Endothelial cell of umbilical vein (primary cell): ENCODE measurements at regions not wholly inside any gene's neighbourhood (a gene's known extent, or its start where the extent isn't known, plus 50 kb on each side); places are given as distances from the start of the nearest gene placed in this dataset.

ENCODE experiments used
- BruUV-seq: library from RNA; stranded (reverse); fragments of 400-500 nt; replicated peaks from 2 replicates; lab custom pipeline; 2021; lab: Mats Ljungman, UMichigan
- CTCF ChIA-PET: fragments of 300-600, 350-600 bp; sonication (Branson Sonifier 250); formaldehyde crosslinking; loops from one replicate; lab custom pipeline; 2021; ENCODE audit warnings: antibody characterized with exemption, inconsistent platforms; lab: Charles Lee
- POLR2A ChIA-PET: fragments of 300-600, 350-600 bp; sonication (Branson Sonifier 250); formaldehyde crosslinking; loops from one replicate; lab custom pipeline; 2021; ENCODE audit warnings: antibody characterized with exemption, inconsistent platforms; lab: Charles Lee
- DNase-seq: peaks from one replicate; pipeline ENCODE4 v3.0.0-alpha.2; 2011; ENCODE audit warnings: low read depth, low spot score
- FAIRE-seq: peaks from 2 replicates; lab custom pipeline; 2011; peaks lifted over from hg19 to GRCh38; lab: Jason Lieb, UNC
- H2AFZ ChIP-seq: 2 replicates; pipeline ENCODE4 v1.6.0; 2012; ENCODE audit warnings: low read depth, low read length, control low read depth, inconsistent platforms
- H3K27ac ChIP-seq: 2 replicates; pipeline ENCODE4 v1.5.1; 2011; ENCODE audit warnings: low read depth, mild to moderate bottlenecking, control low read depth, low read length, moderate library complexity; ENCODE audit not compliant: insufficient read depth
- H3K27me3 ChIP-seq, 2 experiments: 2 replicates each; pipeline versions ENCODE4 v1.6.0 to v1.6.1; 2011; ENCODE audit warnings: low read length in 2 of 2, mixed read lengths in 1 of 2; ENCODE audit not compliant: control insufficient read depth in 2 of 2, insufficient read depth in 2 of 2
- H3K36me3 ChIP-seq, 2 experiments: 2 replicates in 1 of 2; 3 replicates in 1 of 2; pipeline ENCODE4 v1.5.1; 2011; ENCODE audit warnings: low read length in 2 of 2, mild to moderate bottlenecking in 1 of 2, moderate library complexity in 1 of 2; ENCODE audit not compliant: control insufficient read depth in 2 of 2, insufficient read depth in 2 of 2; ENCODE audit errors: extremely low read depth in 1 of 2
- H3K4me1 ChIP-seq: 3 replicates; pipeline ENCODE4 v1.5.1; 2011; ENCODE audit warnings: mild to moderate bottlenecking, low read length; ENCODE audit not compliant: control insufficient read depth, insufficient read depth; ENCODE audit errors: extremely low read depth
- H3K4me2 ChIP-seq: 2 replicates; pipeline ENCODE4 v1.6.1; 2011; ENCODE audit warnings: low read length, control low read depth, mixed read lengths; ENCODE audit not compliant: insufficient read depth
- H3K4me3 ChIP-seq, 3 experiments: fragments of 200-600 bp in 1 of 3; sonication (generic), shearing (Covaris generic) in 1 of 3; replicated peaks in 1 of 3; 2 replicates each; pipeline ENCODE4 v1.5.1; 2011 to 2016; ENCODE audit warnings: control low read depth in 3 of 3, low read length in 3 of 3, mild to moderate bottlenecking in 2 of 3, inconsistent platforms in 1 of 3, low read depth in 1 of 3, moderate library complexity in 1 of 3; ENCODE audit not compliant: insufficient read depth in 1 of 3
- H3K79me2 ChIP-seq: 2 replicates; pipeline ENCODE4 v1.6.0; 2012; ENCODE audit warnings: low read length, inconsistent platforms; ENCODE audit not compliant: control insufficient read depth, insufficient read depth
- H3K9ac ChIP-seq: replicated peaks from 2 replicates; pipeline ENCODE3; 2011; ENCODE audit warnings: low read length, control low read depth; ENCODE audit not compliant: insufficient read depth; ENCODE audit errors: extremely low read depth
- H3K9me1 ChIP-seq: replicated peaks from 3 replicates; pipeline ENCODE4 v1.6.0; 2011; ENCODE audit warnings: mild to moderate bottlenecking, low read length; ENCODE audit not compliant: control insufficient read depth, insufficient read depth; ENCODE audit errors: extremely low read depth
- H3K9me3 ChIP-seq: replicated peaks from 2 replicates; pipeline ENCODE4 v1.5.1; 2012; ENCODE audit warnings: low read length, inconsistent platforms; ENCODE audit not compliant: control insufficient read depth, insufficient read depth
- H4K20me1 ChIP-seq: replicated peaks from 2 replicates; pipeline ENCODE3; 2011; ENCODE audit warnings: mild to moderate bottlenecking, low read length; ENCODE audit not compliant: control insufficient read depth, insufficient read depth; ENCODE audit errors: extremely low read depth
- EZH2 ChIP-seq: IDR thresholded peaks from 2 replicates; pipeline ENCODE4 v1.6.1; 2012; ENCODE audit warnings: borderline replicate concordance, low read depth, mild to moderate bottlenecking, moderate library complexity, low read length, inconsistent platforms; ENCODE audit not compliant: severe bottlenecking
- FOS ChIP-seq: IDR thresholded peaks from 2 replicates; pipeline ENCODE4 v1.6.1; 2011; ENCODE audit warnings: mild to moderate bottlenecking, low read length, moderate library complexity, borderline replicate concordance; ENCODE audit not compliant: insufficient read depth
- GATA2 ChIP-seq: IDR thresholded peaks from 2 replicates; pipeline ENCODE4 v1.7.0; 2011; ENCODE audit warnings: low read depth, mild to moderate bottlenecking, moderate library complexity, mixed read lengths, low read length; ENCODE audit not compliant: insufficient read length, insufficient read depth
- JUN ChIP-seq: IDR thresholded peaks from 2 replicates; pipeline ENCODE4 v1.6.1; 2011; ENCODE audit warnings: borderline replicate concordance, low read depth; ENCODE audit not compliant: insufficient read length, insufficient read depth
- MYC ChIP-seq: IDR thresholded peaks from one replicate; pipeline ENCODE4 v1.6.1; 2011; ENCODE audit warnings: mild to moderate bottlenecking, low read depth, low read length
- POLR2A ChIP-seq: IDR thresholded peaks from 2 replicates; pipeline ENCODE4 v1.6.1; 2012; ENCODE audit warnings: low read depth, mild to moderate bottlenecking, control low read depth, low read length
- POLR2AphosphoS5 ChIP-seq: IDR thresholded peaks from 2 replicates; pipeline ENCODE4 v1.6.1; 2012; ENCODE audit warnings: low read depth, mild to moderate bottlenecking, control low read depth, low read length, moderate library complexity; ENCODE audit not compliant: insufficient read depth
- dilution Hi-C: fragments of 300-500 bp; cut with MboI; formaldehyde crosslinking; loops from one replicate; pipeline ENCODE4 v1.15.0; 2019; ENCODE audit warnings: low sequenced_read_pairs; ENCODE audit not compliant: extremely low pct_ligation_motif_present
- intact Hi-C: fragments of 100-400 bp; cut with micrococcal nuclease; formaldehyde crosslinking; loops from one replicate; pipeline ENCODE4 v1.10.0; 2022
- TF ChIP-seq, protein P1 (sequence below), 2 donors: IDR thresholded peaks; 1 replicate in 1 of 2; 2 replicates in 1 of 2; pipeline ENCODE4 v1.5.1; 2011; ENCODE audit warnings: low read length in 2 of 2, mild to moderate bottlenecking in 2 of 2, moderate library complexity in 2 of 2, control low read depth in 1 of 2, inconsistent platforms in 1 of 2, low read depth in 1 of 2; ENCODE audit not compliant: insufficient read depth in 1 of 2; ENCODE audit errors: extremely low read depth in 1 of 2
- TF ChIP-seq, protein P2 (sequence below): IDR thresholded peaks from 2 replicates; pipeline ENCODE4 v1.6.1; 2011; ENCODE audit not compliant: insufficient read depth, insufficient read length

DNA sequence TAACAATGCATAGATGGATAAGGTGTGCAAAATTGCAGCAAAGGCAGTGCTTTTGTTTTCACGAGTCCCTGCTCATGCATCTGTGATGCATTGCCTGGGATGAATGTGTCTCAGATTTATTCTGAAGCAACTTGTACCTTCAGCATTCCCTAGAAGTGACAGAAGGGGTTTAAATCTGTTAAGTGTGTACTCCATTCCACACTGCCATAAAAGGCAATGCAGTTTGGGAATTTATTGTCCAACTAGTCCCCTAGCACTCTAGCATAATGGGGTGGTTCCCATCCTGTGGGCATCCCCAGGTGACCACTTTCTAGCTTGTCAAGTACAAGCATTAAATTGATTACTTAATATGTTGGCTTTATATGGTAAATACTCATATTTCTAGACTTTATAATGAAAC is 306.5 kb upstream of the CBLB start:
- DNase-seq (no peak), FAIRE-seq (no peak)
- Histone ChIP-seq H2AFZ (no peak overlapping the region), H3K9me1 (no peaks in the 10 kb centered on the region), H4K20me1 (no peaks in the 10 kb centered on the region), H3K9me3 (no peaks in the 10 kb centered on the region), H3K79me2 (no peaks in the 10 kb centered on the region), H3K4me3 (no peak overlapping the region), H3K4me2 (no peak overlapping the region), H3K36me3 (no peaks in the 10 kb centered on the region), H3K27ac (no peak overlapping the region), H3K27me3 (no peaks in the 10 kb centered on the region), H3K9ac (no peak overlapping the region), H3K4me1 (no peaks in the 10 kb centered on the region)
- dilution Hi-C loops (no loop called here), intact Hi-C loops (no loop called here)
- BruUV-seq, result no TSS peak
- POLR2A ChIA-PET, result no interaction called here
- no peak for TF ChIP-seq POLR2AphosphoS5
- TF ChIP-seq MYC, result no peak
- no peak for TF ChIP-seq EZH2
- no peak for TF ChIP-seq GATA2
- no peak for TF ChIP-seq FOS
- TF ChIP-seq POLR2A, result no peak
- TF ChIP-seq, protein P1, sequence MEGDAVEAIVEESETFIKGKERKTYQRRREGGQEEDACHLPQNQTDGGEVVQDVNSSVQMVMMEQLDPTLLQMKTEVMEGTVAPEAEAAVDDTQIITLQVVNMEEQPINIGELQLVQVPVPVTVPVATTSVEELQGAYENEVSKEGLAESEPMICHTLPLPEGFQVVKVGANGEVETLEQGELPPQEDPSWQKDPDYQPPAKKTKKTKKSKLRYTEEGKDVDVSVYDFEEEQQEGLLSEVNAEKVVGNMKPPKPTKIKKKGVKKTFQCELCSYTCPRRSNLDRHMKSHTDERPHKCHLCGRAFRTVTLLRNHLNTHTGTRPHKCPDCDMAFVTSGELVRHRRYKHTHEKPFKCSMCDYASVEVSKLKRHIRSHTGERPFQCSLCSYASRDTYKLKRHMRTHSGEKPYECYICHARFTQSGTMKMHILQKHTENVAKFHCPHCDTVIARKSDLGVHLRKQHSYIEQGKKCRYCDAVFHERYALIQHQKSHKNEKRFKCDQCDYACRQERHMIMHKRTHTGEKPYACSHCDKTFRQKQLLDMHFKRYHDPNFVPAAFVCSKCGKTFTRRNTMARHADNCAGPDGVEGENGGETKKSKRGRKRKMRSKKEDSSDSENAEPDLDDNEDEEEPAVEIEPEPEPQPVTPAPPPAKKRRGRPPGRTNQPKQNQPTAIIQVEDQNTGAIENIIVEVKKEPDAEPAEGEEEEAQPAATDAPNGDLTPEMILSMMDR (IDR thresholded peaks at IDR 0.05; ENCODE audit: extremely low read depth in 1 of 2, insufficient read depth in 1 of 2, low read depth in 1 of 2, low read length in 2 of 2), result no peak
- no peak for TF ChIP-seq JUN
- TF ChIP-seq, protein P2, sequence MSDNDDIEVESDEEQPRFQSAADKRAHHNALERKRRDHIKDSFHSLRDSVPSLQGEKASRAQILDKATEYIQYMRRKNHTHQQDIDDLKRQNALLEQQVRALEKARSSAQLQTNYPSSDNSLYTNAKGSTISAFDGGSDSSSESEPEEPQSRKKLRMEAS, result no peak
- CTCF ChIA-PET, result no interaction called here
